ENCODE measurements at regions not wholly inside any gene's neighbourhood (a gene's known extent, or its start where the extent isn't known, plus 50 kb on each side); places are given as distances from the start of the nearest gene placed in this dataset.
A peak's percentile ranks its signal among the peaks of the same experiment; 100 is the strongest.
"Not testable (repeated sequence)": the region's sequence is repeated elsewhere in the genome, so short reads cannot be mapped to it uniquely, and the experiment has no call there.

DNA sequence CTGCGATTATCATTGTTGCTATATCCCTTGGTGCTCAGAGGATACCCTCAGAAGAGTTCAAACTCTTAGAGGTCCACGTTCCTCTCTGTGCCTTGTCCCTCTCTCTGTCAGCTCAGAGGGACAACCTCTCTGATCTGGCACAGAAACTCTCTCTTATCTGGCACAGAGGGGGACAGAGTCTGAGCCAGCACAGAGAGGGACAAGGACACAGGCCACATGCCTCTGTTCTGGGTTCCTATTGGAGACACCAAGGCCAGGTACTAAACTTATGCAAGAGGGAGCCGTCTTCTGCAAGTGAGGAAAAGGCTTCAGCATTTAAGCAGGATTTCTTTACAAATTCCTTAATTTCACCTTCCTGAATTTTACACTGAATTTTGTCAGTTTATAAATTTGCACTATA lies 565.2 kb downstream of the TOX3 start:
- no peak for DNase-seq
- no peaks in the 10 kb centered on the region for H3K27me3 Mint-ChIP-seq
- no peaks in the 10 kb centered on the region for H3K4me1 Mint-ChIP-seq
- no peaks in the 10 kb centered on the region for H3K9me3 Mint-ChIP-seq
- no peak overlapping the region for H3K4me3 Mint-ChIP-seq
- ATAC-seq: no peak
- H3K27ac Mint-ChIP-seq: no peak overlapping the region

GRCh38 chr16:51977506-51977905 lies 569.4 kb downstream of the TOX3 start:
- not testable (repeated sequence) for H3K4me3 Mint-ChIP-seq, H3K27ac Mint-ChIP-seq, ATAC-seq, H3K9me3 Mint-ChIP-seq, H3K4me1 Mint-ChIP-seq, DNase-seq, H3K27me3 Mint-ChIP-seq

DNA sequence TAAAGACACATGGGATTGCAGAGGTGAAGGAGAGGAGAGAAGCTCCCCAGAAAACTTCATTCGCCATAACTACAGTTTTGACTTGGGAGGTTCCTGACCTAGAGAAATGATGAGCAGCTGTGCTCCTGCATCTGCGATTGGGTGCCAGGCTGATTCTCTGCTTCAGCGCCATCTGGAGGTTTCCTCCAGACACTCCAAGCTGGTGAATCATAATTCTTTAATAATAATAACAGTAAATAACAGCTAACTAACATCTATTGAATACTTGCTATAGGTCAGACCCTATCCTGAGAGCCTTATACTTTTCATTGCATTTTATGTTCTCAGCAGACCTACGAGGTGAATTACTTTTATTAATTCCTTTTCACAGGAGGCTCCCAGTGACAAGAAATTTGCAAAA lies 575.8 kb downstream of the TOX3 start:
- H3K9me3 Mint-ChIP-seq: peaks cover 8 to 12% of the 10 kb centered on the region in 2 donors
- DNase-seq: no peak
- H3K4me3 Mint-ChIP-seq: no peak overlapping the region
- H3K4me1 Mint-ChIP-seq: no peaks in the 10 kb centered on the region
- no peak for ATAC-seq
- no peaks in the 10 kb centered on the region for H3K27me3 Mint-ChIP-seq
- H3K27ac Mint-ChIP-seq: no peak overlapping the region

GRCh38 chr16:51968749-51969148 lies 578.2 kb downstream of the TOX3 start:
- Mint-ChIP-seq H3K4me3 (no peak overlapping the region), H3K27ac (no peak overlapping the region), H3K4me1 (no peaks in the 10 kb centered on the region), H3K27me3 (no peaks in the 10 kb centered on the region), H3K9me3 (peaks cover 8 to 12% of the 10 kb centered on the region in 2 donors)
- DNase-seq (no peak), ATAC-seq (no peak)

- Mint-ChIP-seq H3K4me1 (no peaks in the 10 kb centered on the region), H3K9me3 (peaks cover 8 to 12% of the 10 kb centered on the region in 2 donors), H3K27ac (peak overlapping the region in 1 of 2 donors; percentile 47), H3K4me3 (no peak overlapping the region), H3K27me3 (no peaks in the 10 kb centered on the region)
- ATAC-seq (no peak), DNase-seq (no peak)
Observed at GRCh38 chr16:51967646-51968045, 579.3 kb downstream of the TOX3 start.

DNA sequence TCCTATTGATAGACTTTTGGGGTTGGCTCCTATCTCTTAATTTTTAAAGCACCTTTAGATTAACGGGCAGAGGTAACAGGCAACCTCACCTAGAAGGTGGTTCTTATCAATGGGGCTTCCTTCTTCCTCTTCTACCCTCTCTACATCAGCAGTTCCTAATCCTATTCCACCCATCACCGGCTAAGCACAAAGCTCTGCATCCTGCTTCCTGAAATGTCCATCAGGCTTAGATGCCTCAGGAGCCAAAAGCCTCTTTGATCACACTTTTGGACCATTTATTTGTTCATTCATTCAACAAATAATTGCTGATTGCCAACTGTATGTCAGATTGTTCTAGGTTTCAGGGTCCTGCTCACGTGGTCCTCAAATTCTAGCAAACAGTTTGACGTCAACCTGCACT lies 586.0 kb downstream of the TOX3 start:
- H3K4me1 Mint-ChIP-seq: no peaks in the 10 kb centered on the region
- DNase-seq (no peak), ATAC-seq (no peak)
- H3K9me3 Mint-ChIP-seq: peaks cover 4 to 7% of the 10 kb centered on the region in 2 donors
- H3K27me3 Mint-ChIP-seq: no peaks in the 10 kb centered on the region
- no peak overlapping the region for H3K27ac Mint-ChIP-seq
- no peak overlapping the region for H3K4me3 Mint-ChIP-seq

DNA sequence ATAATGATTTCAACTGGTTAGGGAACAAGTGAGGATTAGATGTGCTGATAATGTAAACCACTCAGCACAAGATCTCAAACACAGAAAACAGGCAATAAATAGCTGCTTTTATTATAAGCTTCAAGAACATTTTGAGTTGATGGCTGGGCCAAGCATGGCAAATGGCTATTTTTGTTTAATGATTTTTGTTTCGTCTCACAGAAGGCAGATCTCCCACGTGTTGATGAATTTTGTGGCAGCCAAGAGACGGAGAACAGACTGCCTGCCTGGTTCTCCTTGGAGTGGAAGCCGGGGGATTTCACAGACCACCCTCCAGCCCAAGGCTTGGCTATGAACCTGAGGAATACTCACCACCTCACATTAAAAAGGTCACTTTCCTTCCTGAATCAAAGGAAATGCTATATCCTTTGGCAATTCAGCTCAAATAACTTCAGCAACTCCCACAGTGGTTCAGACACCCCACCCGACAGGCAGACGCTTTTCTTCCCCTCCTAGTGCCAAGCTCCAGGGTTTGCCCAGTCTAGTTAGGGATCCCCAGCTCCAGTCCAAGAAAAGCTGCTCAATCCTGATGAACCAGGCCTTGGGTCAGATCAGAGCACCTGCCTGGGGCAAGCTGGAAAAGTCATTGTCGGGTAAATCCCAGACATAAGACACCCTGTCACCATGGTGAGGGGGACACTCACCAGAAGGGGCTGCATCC lies 593.5 kb downstream of the TOX3 start:
- DNase-seq (no peak), ATAC-seq (no peak)
- Mint-ChIP-seq H3K4me1 (no peaks in the 10 kb centered on the region), H3K27ac (no peak overlapping the region), H3K9me3 (peaks cover 0 to 6% of the 10 kb centered on the region in 2 donors), H3K27me3 (no peaks in the 10 kb centered on the region), H3K4me3 (no peak overlapping the region)

DNA sequence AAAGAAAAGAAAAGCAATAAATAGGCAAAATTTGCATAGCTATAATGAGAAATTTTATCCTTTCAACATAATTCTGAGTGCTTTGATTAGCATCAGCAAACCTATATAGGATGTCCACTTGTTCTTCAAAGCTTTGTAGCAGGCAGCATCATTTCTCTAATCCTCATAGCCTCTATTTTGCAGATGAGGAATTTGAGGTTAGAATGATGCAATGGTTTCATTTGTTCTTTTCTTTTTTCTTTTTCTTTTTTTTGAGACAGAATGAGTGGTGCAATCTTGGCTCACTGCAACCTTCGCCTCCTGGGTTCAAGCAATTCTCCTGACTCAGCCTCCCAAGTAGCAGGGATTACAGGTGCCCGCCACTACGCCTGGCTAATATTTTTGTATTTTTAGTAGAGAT lies 594.4 kb downstream of the TOX3 start:
- no peaks in the 10 kb centered on the region for H3K27me3 Mint-ChIP-seq
- ATAC-seq (no peak), DNase-seq (no peak)
- no peak overlapping the region for H3K4me3 Mint-ChIP-seq
- no peaks in the 10 kb centered on the region for H3K9me3 Mint-ChIP-seq
- H3K27ac Mint-ChIP-seq: no peak overlapping the region
- H3K4me1 Mint-ChIP-seq: no peaks in the 10 kb centered on the region

DNA sequence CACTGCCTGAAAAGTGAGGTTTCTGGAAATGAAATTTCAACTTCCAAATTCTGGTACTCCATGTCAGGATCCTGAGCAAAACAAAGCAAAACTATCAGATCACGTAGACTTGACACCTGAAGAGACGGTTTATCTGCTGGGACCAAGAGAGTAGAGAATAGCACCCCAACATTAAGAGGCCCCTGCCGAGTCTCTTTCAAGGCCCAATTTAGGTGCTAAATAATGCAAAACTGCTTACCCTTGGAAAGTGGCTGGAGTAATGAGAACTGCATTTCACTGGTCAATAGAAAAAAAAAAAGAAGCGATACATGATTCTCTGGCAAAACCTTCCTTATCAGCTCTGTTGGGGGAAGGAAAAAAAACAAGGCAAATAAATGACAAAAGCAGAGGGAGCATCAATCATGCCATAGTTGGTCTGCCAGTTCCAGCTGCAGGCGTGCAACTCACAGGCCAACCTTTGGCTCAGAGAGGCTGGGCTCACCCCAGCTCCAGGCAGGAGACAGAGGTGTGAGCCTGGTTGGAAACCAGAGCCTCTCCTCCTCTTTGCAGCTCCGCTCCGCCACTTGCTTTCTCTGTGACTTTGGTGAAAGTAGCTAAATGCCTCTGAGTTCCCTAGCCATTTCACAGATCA lies 595.2 kb downstream of the TOX3 start:
- no peak for ATAC-seq
- no peak for DNase-seq
- H3K4me1 Mint-ChIP-seq: no peaks in the 10 kb centered on the region
- no peaks in the 10 kb centered on the region for H3K9me3 Mint-ChIP-seq
- no peak overlapping the region for H3K4me3 Mint-ChIP-seq
- no peak overlapping the region for H3K27ac Mint-ChIP-seq
- no peaks in the 10 kb centered on the region for H3K27me3 Mint-ChIP-seq

DNA sequence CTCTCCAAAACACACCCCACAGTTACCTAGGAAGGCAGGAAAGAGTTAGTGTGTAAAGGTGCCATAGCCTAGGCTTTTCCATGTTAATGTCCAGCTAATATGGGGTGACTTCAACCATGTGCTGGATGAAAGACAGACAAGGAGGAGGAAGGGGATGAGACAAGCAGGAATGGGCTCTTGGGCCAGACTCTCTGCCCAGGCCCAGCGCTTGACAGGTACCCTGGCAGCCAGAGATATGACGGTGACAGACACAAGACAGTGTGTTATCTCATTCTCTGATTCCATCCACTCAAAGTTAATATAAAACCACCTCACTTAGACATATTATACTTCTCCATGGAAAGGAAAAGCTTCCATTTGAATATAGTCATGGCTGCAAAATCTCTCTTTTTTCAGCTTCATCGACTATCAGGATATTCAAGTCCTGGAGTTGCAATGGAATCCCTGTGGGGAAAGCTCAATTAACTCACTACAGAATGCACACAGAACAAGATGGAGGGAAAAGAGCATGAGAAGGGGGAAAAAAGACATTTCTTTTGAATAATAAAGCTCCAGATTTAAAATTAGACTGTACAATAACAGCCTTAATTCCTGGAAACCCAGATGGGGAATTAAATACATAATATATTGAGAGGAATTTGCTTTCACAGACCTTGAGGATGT lies 596.7 kb downstream of the TOX3 start:
- DNase-seq (no peak), ATAC-seq (no peak)
- Mint-ChIP-seq H3K27ac (no peak overlapping the region), H3K27me3 (no peaks in the 10 kb centered on the region), H3K4me3 (no peak overlapping the region), H3K4me1 (no peaks in the 10 kb centered on the region), H3K9me3 (no peaks in the 10 kb centered on the region)

DNA sequence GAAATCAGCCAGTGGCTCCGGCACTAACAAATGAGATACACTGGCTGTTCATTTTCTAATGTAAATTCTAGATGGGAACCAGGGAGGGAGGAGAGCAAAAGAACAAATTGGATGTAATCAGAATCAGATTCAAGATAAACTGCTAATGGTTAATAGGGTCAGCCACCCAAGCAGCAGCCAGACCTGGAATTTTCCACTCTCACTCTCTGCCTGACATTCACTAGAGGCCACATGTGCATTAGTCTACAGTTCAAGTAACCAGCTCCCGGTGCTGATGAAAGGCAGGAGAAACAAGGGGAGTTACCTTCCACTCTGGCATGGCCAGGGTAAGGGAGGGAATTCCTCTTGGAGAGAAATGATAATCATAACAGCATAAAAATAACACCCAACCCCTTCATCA lies 597.7 kb downstream of the TOX3 start:
- H3K27me3 Mint-ChIP-seq: no peaks in the 10 kb centered on the region
- H3K9me3 Mint-ChIP-seq: no peaks in the 10 kb centered on the region
- no peak for DNase-seq
- no peak for ATAC-seq
- H3K4me1 Mint-ChIP-seq: no peaks in the 10 kb centered on the region
- H3K27ac Mint-ChIP-seq: no peak overlapping the region
- no peak overlapping the region for H3K4me3 Mint-ChIP-seq

GRCh38 chr16:51941412-51941811 lies 605.5 kb downstream of the TOX3 start:
- ATAC-seq (no peak), DNase-seq (no peak)
- Mint-ChIP-seq H3K27me3 (no peaks in the 10 kb centered on the region), H3K4me1 (no peaks in the 10 kb centered on the region), H3K27ac (no peak overlapping the region), H3K9me3 (peaks cover 15 to 16% of the 10 kb centered on the region in 2 donors), H3K4me3 (no peak overlapping the region)

DNA sequence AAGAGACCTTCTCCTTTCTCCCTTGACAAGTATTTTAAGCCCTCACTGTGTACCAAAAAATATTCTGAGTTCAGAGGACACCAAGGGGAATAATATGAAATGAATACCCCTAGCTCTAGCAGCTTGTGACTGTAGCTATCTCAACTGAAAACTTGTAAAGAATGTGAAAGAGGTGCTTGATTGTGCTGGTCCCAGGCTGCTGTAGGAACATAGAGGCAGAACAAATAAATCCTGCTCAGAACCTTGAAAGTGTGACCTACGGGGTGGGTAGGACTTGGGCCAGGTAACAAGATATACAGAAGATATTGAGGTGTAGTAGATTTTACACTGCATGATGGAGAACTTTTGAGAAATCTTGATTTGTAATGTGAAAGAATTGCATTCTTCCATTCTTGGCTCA lies 606.8 kb downstream of the TOX3 start:
- Mint-ChIP-seq H3K27ac (no peak overlapping the region), H3K9me3 (peaks cover 16% of the 10 kb centered on the region in 2 donors), H3K4me3 (no peak overlapping the region), H3K4me1 (no peaks in the 10 kb centered on the region), H3K27me3 (no peaks in the 10 kb centered on the region)
- no peak for ATAC-seq
- no peak for DNase-seq

DNA sequence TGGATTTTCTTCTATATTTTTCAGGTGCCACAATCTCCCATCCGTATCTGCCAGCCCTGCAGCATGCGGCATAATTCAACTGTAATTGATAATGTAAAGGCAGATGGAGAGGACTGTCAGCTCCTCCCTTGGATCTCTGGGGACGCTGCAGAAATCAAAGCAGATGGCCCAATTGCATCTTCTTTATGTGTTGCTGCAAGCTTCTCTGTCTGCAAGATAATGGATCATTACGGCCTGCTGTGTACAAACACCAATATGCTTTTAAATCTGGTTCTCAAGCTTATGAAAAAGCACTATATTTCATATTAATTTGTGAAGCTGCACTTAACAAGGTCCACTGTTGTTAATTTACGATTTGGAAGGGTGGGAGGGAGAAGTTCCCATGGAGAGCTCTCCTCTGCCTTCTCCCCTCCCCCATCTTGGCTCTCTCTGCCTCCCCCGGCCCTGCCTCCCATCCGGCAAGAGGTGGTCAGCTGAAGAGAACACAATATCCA lies 607.5 kb downstream of the TOX3 start:
- Mint-ChIP-seq H3K4me3 (no peak overlapping the region), H3K27me3 (no peaks in the 10 kb centered on the region), H3K9me3 (peaks cover 16 to 17% of the 10 kb centered on the region in 2 donors), H3K27ac (no peak overlapping the region), H3K4me1 (no peaks in the 10 kb centered on the region)
- DNase-seq: no peak
- no peak for ATAC-seq

DNA sequence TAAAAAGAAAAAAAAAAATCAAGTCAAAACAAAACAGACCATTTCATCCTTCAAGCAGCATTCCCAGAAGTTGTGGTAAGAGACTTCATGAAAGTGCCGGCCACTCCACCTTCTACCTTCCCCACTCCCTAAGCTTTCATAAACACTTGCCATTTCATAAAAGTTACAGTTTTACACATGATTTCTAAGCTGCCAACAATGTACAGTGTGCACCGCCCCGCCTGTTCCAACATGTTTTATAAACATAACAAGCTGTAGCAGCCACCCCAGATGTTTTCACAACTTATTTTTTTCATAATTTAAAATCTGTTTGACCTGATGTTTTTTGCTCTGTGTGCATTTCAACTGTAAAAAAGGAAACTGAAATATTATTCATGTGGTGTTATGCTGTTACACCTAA lies 608.1 kb downstream of the TOX3 start:
- Mint-ChIP-seq H3K27me3 (no peaks in the 10 kb centered on the region), H3K4me1 (no peaks in the 10 kb centered on the region), H3K4me3 (no peak overlapping the region), H3K9me3 (peaks cover 16 to 23% of the 10 kb centered on the region in 2 donors), H3K27ac (no peak overlapping the region)
- ATAC-seq: no peak
- DNase-seq: no peak

DNA sequence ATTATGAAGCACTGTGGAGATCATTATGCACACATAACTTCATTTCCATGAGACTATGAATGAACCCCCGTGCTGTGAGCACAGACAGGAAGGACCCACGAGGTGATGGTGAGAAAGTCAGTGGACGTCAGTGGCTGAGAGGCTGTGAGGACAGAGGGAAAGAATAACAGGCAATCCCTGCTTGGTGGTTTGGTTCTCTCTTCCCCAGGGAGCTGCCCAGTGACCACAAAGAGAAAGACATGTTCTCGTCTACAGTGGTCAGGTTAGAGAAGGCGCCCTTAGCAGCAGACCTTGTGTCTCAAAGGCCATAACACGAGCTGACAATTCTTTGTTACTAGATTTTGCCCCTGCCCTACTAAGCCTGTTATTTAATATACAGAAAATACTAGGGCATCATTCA lies 609.2 kb downstream of the TOX3 start:
- H3K27ac Mint-ChIP-seq: no peak overlapping the region
- peaks cover 16 to 29% of the 10 kb centered on the region in 2 donors for H3K9me3 Mint-ChIP-seq

More for the DNA sequence above, 609.2 kb downstream of the TOX3 start:
- H3K4me3 Mint-ChIP-seq: no peak overlapping the region
- no peaks in the 10 kb centered on the region for H3K27me3 Mint-ChIP-seq
- H3K4me1 Mint-ChIP-seq: no peaks in the 10 kb centered on the region
- DNase-seq (no peak), ATAC-seq (no peak)

Measured in stimulated activated naive CD8-positive, alpha-beta T cell treated with anti-CD3 and anti-CD28 coated beads, Interleukin-15, amount 100 ng/mL, for 72 hours (primary cell).